ENCODE measurements at regions not wholly inside any gene's neighbourhood (a gene's known extent, or its start where the extent isn't known, plus 50 kb on each side); places are given as distances from the start of the nearest gene placed in this dataset.

GRCh38 chr12:72082986-72083820 is 144.6 kb downstream of the TPH2 start:
- no peak for TF ChIP-seq CTCF (IDR thresholded peaks at IDR 0.05; ENCODE audit: insufficient read depth, low read length)
- DNase-seq (ENCODE audit: low read depth) = no peak

GRCh38 chr12:72084061-72084460 is 145.4 kb downstream of the TPH2 start:
- DNase-seq (ENCODE audit: low read depth) = no peak
- no peak overlapping the region for H3K4me3 ChIP-seq (ENCODE audit: low read depth, low read length)
- no peak for TF ChIP-seq CTCF (IDR thresholded peaks at IDR 0.05; ENCODE audit: insufficient read depth, low read length)

More at GRCh38 chr12:72082986-72083820, 144.6 kb downstream of the TPH2 start:
- no peak overlapping the region for H3K4me3 ChIP-seq (ENCODE audit: low read depth, low read length)

- DNase-seq (ENCODE audit: low read depth) = no peak
- TF ChIP-seq CTCF (IDR thresholded peaks at IDR 0.05; ENCODE audit: insufficient read depth, low read length) = no peak
- no peak overlapping the region for H3K4me3 ChIP-seq (ENCODE audit: low read depth, low read length)
These were observed 146.2 kb downstream of the TPH2 start for GRCh38 chr12:72084880-72085279.

- DNase-seq (ENCODE audit: low read depth) = no peak
- no peak overlapping the region for H3K4me3 ChIP-seq (ENCODE audit: low read depth, low read length)
- no peak for TF ChIP-seq CTCF (IDR thresholded peaks at IDR 0.05; ENCODE audit: insufficient read depth, low read length)
These were observed 151.0 kb downstream of the TPH2 start for GRCh38 chr12:72089678-72090077.

- no peak for TF ChIP-seq CTCF (IDR thresholded peaks at IDR 0.05; ENCODE audit: insufficient read depth, low read length)
- H3K4me3 ChIP-seq (ENCODE audit: low read depth, low read length) = no peak overlapping the region
- DNase-seq (ENCODE audit: low read depth) = no peak
These were observed 154.8 kb downstream of the TPH2 start for GRCh38 chr12:72093424-72093823.

- no peak for DNase-seq (ENCODE audit: low read depth)
- no peak overlapping the region for H3K4me3 ChIP-seq (ENCODE audit: low read depth, low read length)
- TF ChIP-seq CTCF (IDR thresholded peaks at IDR 0.05; ENCODE audit: insufficient read depth, low read length) = no peak
These were observed 155.3 kb downstream of the TPH2 start for GRCh38 chr12:72093930-72094329.
